ENCODE measurements at regions not wholly inside any gene's neighbourhood (a gene's known extent, or its start where the extent isn't known, plus 50 kb on each side); places are given as distances from the start of the nearest gene placed in this dataset.

DNA sequence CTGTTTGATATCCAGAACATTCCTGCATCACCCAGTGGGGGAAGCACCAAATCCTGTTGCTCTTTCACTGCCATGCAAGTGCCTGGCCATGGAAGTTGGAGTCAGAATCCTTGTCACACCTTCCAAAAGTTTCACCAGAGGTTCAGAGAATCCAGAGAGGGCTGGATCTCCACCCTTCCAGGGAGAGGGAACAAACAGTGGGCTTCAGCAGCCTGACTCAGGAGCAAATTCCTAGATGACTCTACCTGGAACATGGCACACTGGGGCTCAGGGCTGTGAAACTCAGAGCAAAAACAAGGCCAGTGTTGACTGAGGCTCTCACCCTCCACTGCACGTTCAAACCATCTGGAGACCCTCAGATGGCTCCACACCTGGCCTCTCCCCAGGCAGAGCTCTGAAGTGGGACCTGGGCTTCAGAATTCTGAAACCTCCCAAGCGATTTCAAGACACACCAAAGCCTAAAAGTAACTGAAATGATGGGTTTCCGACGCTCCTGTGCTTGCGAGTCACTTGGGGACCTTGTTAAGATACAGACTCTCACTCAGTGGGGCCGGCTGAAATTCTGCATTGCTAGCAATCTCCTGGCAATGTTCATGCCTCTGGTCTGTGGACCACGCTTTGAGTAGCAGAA, 205.9 kb downstream of the AUH start:
- TF ChIP-seq, protein P1, sequence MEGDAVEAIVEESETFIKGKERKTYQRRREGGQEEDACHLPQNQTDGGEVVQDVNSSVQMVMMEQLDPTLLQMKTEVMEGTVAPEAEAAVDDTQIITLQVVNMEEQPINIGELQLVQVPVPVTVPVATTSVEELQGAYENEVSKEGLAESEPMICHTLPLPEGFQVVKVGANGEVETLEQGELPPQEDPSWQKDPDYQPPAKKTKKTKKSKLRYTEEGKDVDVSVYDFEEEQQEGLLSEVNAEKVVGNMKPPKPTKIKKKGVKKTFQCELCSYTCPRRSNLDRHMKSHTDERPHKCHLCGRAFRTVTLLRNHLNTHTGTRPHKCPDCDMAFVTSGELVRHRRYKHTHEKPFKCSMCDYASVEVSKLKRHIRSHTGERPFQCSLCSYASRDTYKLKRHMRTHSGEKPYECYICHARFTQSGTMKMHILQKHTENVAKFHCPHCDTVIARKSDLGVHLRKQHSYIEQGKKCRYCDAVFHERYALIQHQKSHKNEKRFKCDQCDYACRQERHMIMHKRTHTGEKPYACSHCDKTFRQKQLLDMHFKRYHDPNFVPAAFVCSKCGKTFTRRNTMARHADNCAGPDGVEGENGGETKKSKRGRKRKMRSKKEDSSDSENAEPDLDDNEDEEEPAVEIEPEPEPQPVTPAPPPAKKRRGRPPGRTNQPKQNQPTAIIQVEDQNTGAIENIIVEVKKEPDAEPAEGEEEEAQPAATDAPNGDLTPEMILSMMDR (IDR thresholded peaks at IDR 0.05), result no peak
- TF ChIP-seq POLR2A (IDR thresholded peaks at IDR 0.05), result no peak
- no peak for TF ChIP-seq EP300 (IDR thresholded peaks at IDR 0.05)
